Renal cortex interstitium (tissue), 11 donors: ENCODE measurements at regions not wholly inside any gene's neighbourhood (a gene's known extent, or its start where the extent isn't known, plus 50 kb on each side); places are given as distances from the start of the nearest gene placed in this dataset.

Source experiments
- DNase-seq, 11 donors: peaks; one replicate each; pipeline ENCODE4 v3.0.0-alpha.2; 2013; ENCODE audit warnings: low read depth in 9 of 11, low spot score in 4 of 11; ENCODE audit errors: extremely low read depth in 1 of 11

DNA sequence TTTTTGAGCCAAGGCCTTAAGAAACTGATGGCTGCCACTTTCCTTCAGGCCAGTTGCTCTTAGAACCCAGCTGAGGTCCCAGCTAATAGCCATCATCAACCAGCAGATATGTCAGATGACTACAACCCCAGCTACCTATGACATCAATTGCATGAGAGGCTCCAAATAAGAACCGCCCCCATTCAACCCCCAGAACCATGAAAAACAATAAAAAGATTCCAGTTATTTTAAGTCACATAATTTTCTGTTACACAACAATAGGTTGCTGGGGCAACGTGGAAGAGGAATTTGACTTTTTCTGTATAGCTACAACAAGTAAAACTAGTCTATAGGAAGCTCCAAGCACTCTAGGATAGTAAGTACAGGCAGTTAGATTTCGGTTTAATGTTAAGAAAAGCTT is 216.3 kb upstream of the MTNR1B start:
- DNase-seq: no peak

DNA sequence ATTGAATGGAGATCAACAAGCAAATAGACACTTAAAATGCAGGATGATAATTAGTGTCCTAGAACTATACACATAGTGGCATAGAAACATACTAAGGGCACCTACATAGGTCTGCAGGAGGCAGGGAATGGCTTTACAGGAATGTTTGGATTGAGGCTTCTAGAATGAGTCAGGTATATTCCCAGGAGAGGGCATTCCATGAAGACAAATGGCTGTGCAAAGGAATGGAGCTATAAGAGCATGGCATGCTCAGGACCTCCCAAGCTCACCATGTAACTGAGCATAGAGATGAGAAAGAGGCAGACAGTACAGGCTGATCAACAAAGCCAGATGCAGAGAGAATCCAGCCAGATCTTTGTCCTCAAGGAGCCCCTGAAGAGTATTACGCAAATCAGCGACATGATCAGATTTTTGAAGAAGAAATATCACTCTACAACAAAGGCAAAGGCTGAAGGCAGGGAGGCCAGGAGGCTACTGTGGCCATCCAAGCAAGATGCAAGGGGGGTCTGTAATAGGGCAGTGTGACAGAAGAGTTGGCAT is 211.1 kb upstream of the MTNR1B start:
- no peak for DNase-seq

DNA sequence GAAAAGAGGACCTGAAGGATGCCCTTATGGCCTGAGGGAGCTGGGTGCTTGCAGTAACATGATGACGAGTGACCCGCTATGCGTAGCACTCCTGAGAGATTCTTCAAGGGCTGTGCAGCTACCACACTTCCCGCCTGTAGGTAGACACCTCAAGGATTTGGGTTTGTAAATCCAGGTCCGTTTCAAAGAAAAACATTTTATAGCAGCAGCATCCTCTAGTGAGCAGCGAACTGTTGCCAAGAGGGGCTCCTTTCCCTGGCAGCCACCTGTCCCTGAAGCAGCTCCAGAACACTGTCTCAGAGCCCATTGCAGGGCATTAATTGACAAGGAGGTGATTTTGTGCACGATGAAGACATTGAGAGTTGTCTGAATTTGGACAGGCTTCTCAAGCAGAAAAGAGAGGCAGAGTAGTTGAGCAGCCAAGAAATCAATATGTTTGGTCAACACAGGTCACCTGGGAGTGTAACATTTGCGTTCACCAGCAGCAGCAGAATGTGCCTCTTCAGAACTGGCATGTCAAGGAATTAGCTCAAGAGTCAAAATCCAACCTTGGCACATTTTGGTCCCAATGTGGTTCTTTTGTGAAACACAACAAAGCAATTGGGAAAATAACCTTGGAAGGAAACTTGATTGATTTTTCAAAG is 209.8 kb upstream of the MTNR1B start:
- no peak for DNase-seq

DNA sequence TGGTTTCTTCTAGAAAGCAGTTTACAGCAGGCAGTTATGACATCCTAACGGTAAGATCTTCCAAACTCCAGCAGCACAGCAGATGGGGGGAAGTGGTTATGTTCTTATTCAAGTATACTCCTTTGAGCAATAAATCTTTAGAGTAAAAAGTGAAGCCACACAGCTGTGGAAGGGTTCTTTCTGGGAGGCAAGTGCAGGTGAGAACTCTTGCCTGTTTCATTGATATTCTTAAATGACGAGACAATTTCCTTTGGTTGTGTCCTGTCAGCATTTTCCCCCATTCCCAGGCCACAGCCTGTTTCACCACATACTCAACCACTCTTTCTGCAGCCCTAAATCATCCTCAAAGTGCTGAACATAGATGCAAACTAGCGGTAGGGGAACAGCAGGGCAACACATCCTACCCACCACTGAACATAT is 207.3 kb upstream of the MTNR1B start:
- no peak for DNase-seq

DNA sequence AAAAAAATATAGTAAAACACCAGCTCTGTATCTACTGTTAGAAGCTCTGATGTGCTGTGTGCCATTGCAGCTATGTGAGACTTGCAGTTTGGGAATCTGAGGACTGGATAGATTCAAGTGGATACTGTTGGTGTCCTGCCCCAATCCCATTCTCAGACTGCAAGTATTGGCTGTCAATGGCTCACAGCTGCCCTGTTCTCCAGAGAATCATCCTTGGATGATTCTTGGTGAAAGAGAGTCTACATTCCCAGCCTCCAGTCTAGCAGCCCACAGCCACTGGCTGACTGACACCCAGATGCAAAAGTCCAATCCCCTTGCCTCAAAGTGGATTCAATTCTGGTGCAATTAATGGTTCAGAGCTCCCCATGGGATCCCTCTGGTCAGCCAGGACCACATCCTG is 206.1 kb upstream of the MTNR1B start:
- DNase-seq: no peak

DNA sequence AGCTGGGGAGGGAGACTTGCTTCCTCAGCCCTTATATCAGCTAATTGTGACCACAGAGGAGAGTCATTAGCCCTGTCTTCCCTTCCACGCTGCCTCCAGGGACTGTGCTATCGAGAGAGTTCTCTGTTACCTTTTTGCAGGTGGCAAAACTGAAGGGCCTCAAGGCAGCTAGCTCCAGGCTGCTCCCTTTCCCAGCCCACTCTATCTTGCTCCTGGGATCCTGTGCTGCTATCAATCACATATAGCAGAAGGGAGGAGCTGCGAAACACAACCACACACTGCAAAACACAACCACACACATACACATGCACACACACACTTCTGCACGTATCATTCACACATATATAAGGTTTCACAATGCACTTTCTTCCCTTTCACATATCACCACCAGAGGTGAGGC is 205.3 kb upstream of the MTNR1B start:
- DNase-seq: no peak

DNA sequence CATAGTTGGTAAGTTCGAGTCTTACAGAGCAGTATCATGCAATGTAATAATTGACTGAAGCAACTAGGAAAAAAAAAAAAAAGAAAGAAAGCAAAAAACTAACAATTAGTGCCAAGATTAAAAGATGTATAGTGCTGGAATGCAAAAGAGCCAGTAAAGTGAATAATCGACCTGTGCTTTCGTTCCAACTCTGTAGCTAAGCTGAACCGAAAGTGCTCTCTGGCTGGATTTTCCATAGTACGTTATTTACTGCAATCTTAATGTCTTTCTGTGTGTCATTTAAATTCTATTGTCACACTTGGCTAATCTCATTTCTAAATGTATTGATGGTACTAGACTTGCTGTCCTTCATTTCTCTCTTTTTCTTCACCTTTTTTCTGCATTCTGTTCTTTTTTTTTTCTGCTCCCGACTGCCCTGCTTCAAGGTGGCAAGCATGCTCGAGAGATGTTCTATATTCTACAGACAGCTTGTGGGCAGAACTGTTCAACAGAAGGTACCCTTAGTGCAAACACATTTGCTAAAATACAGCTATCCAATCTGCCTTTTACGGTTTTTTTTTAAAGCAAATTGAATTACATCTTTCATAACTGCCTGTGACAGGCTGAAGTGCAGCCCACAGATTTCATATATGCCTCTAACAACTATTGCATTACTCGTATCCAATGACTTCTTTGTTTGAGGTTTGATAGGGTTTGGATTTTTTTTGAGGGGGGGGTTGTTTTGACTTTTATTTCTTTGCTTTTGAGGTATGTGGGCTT is 204.2 kb upstream of the MTNR1B start:
- DNase-seq: no peak

DNA sequence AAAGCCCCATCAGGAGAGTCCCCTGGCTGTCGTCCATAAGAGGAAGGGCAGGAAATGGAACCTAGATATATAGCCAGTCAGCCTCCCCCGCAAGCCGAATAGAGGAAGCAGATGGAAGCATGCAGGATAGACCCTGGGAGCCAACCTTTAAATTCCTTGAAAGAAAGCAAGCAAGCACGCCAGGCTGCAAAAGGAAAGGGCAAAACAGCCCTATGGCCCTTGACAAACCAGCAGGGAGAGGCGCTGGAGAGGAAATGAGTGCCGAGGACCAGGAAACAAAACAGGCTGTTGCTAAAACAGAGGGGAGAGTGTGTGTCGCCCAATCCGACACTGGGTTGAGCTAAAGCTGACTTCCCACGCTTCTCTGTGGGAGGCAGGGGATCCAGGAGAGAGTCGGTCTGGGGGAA is 203.5 kb upstream of the MTNR1B start:
- DNase-seq: peak; percentile 49 to 79 (median 63)

DNA sequence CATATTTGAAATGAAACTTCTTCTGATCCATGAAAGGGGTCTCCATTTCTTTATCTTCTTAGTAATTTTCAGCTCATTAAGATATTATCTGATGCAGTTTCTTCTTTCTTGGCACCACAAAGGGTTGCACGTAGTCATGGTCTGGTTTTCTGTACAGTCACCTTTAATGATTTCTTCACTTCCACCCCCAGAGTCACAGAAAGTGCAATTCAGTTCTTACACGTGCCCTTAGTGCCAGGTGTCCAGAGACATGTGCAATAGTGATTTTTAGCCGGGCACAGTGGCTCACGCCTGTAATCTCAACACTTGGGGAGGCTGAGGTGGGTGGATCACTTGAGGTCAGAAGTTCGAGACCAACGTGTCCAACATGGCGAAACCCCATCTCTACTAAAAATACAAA is 202.8 kb upstream of the MTNR1B start:
- no peak for DNase-seq

DNA sequence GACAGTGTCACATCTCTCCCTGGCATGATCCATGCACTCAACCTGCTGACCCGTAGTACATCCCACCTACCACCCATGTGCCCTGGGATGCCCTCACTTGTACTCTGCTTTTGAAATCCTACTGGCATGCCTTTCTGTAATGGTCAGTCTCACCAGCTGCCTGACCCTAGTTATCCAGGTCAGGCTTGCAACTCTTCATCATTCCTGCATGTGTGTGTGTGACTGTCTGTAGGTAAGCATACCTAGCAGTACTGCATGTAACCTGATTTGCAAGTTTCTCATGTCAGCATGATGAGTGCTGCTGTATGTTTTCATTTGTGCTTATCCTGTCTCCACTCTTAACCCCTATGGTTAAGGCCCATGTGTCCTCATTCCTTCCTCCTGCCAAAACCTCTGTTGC is 202.0 kb upstream of the MTNR1B start:
- DNase-seq: no peak

DNA sequence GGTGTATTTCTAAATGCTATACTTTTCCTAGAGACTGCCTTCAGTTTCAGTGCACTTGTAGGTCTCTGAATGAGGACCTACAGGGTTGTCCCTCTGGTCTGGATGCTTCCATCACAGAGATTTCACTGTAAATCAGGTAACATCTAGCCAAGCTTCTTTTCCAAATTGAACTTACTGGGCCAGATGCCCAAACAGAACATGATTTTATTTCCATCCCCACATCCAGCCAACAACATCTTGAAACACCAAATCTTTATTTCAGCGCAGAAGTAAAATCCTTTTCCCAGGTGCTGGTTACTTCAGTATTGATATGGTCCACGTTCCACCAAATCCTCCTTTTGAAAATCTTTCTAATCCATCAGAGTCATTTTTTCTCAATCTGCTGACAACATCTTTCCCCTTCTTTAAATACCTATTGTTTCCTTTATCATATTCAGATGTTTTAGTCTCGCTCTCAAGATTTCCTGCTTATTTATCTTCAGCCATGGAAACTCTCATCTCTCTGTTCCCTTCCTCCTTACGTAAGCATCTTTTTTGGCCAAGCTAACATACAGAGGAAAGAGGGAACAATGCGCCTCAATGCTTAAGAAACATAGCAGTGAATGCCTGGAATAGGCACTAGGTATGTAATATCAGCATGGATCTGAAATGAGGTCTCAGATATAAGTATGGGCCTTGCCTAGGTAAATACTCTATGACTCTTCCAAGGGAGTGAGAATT is 201.2 kb upstream of the MTNR1B start:
- DNase-seq: no peak

DNA sequence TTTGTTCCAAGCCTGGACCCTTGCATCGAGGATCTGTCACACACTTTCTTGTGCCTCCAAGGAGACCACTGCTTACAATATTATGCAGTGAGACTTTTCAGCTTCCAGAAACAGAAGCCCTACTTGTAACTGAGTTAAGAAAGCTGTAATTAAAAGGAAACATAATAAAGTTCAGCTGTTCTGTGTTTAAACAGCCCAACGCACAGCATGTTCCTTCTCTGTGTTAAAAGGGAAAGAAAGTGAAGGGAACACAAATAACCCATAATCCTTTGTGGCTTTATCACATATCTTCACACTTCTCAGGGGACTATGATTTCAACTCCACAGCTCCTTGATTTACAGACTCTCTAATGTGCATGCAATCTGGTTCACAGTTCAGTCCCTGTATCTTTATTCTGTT is 200.3 kb upstream of the MTNR1B start:
- peak in 6 of 11 donors; percentile 24 to 53 (median 36) for DNase-seq

DNA sequence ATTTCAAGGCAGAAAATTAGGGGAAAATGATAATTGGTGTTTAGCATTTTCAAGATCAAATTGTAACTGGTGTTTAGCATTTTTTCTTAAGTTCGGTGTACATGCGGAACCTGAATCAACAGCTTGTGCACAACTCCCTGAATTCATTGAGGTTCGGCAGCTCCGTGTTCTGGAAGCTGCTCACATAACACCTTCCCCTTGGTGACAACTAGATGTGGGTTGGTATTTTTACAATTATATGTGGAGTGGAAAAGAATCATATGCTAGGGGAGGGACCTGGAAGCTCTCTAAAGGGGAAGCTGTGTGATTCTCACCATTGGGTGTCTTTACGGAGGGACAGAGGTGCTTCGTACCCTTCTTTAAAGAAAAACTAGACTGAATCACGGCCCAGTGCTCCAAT is 199.0 kb upstream of the MTNR1B start:
- DNase-seq: no peak

DNA sequence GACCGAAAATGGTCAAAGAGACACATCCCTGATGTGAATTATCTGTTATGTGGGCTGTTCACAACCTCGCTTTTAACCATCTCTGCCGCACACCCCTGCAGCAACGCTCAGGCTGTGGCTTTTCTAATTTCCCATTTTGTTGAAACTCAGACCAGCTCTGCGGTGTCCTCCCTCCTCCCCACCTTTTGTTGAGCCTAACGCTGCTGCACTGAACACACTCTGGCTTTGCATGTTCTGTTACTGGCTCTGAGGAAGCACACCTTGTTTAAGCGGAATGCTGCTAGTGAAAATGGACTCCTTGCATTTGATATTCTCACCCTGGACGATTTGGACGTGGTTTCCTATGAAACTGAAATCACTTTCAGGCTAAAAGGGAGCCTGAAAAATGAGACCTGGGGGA is 198.5 kb upstream of the MTNR1B start:
- DNase-seq: no peak

DNA sequence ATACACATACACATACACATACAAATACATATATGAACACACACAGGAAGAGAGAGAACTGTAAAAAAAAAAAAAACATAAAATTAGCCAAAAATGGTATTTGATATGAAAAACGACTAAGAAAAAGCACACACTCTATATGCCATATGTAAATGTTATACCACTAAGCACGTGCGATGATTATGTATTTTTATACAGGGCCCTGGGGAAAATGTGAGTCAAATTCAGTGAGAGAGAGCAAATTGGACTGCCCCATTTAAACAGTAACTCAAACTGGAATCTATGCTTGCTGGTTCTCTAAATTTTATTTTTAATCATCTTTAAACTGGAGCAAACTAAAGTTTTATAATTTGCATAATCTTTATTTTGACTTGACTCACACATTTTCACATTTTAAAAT is 197.8 kb upstream of the MTNR1B start:
- no peak for DNase-seq

DNA sequence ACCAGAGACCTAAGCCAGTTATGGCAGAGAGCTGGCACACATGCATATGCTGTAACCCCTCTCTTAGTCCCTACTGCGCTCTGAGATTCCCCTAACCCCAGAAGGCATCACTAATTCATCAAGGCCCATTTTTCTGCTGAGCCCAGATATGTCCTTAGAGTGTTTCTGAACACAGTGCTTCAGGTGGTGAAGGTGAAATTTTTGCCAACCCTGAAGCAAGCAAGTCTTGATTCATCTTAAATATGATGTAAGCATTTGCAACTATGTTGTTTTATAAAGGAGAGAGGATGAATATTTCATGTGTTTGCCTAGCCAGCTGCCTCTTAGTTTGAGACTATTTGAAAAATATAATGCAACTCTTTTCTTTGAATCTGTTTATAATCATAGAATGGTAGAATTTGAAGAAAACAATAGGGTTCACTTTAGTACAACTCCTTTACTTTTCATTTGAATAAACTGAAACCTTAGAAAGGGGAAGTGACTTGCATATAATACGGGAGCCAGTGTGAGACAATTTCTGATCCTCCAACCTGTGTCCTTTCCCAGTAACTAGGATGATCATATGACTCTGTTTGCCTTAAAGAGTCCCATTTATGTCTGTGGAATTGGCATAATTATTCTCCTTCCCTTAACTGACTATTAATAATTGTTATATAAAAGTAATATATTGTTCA is 194.3 kb upstream of the MTNR1B start:
- no peak for DNase-seq

DNA sequence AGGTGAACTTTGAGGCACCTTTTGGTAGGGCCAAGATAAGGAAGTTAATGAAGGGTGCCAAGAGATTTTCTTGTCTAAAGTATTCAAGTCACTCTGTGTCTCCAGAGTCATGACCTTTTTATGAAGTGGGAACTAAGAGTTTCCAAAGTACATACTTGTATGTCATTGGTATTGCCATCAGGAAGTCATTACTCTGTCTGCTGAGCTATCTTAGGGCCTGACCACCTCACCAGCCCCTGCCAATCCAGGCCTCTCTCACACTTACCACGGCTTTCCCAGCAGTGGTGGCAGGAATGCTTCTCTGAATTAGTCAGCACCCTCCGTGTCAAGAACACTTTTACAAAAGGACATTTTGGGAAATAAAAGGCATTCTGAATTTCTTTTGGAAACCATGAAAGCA is 192.8 kb upstream of the MTNR1B start:
- no peak for DNase-seq

DNA sequence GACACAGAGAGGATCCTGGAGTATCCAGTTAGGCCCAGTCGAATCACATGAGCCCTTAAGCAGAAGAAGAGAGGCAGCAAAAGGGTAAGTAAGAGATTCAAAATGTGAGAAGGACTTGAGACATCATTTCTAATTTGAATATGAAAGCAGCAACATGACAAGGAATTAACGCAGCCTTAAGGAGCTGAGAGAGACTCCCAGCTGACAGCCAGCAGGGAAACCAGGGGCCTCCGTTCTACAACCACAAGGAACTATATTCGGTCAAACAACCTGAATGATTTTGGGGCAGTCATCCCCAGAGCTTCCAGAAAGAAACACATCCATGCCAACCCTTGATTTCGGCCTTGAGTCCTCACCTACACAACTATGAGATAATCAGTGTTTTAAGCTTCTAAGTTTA is 189.7 kb upstream of the MTNR1B start:
- no peak for DNase-seq

DNA sequence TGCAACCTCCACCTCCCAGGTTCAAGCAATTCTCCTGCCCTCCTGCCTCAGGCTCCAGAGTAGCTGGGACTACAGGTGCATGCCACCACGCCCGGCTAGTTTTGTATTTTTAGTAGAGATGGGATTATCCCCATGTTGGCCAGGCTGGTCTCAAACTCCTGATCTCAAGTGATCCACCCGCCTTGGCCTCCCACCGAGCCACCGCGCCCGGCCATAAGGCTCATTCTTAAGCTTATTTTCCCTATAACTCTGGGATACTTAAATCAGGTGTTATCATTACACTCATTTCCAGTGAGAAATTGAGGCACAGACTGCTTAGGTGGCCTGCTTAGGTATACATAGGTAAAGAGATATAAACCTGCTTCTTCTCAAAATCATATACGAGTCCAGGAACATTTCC is 188.3 kb upstream of the MTNR1B start:
- no peak for DNase-seq

DNA sequence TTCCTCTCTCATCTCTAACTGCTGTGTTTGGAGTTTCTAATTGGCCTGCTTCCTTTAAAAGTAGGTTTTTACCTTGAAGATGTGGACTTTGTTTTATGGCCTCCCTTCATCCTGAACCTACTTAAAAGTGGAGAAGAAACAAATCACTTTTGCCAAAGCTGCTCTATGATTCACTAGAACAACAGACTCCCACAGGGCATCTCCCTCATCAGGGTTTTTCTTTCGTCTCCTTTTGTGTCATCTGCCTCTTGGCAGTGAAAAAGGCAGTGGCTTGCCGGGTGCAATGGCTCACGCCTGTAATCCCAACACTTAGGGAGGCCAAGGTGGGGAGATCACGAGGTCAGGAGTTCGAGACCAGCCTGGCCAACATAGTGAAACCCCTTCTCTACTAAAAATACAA is 186.6 kb upstream of the MTNR1B start:
- DNase-seq: no peak
